ENCODE measurements at regions not wholly inside any gene's neighbourhood (a gene's known extent, or its start where the extent isn't known, plus 50 kb on each side); places are given as distances from the start of the nearest gene placed in this dataset.
"Not testable (repeated sequence)": the region's sequence is repeated elsewhere in the genome, so short reads cannot be mapped to it uniquely, and the experiment has no call there.

GRCh38 chr6:137552809-137553208 is 58.6 kb upstream of the OLIG3 start:
- Histone ChIP-seq H3K4me1 (ENCODE audit: low read depth) (no peaks in the 10 kb centered on the region), H3K36me3 (ENCODE audit: low read depth) (no peaks in the 10 kb centered on the region), H3K4me3 (no peak overlapping the region), H3K9me3 (no peaks in the 10 kb centered on the region)
- ATAC-seq (no peak), DNase-seq (no peak)
- no peak for TF ChIP-seq CTCF (IDR thresholded peaks at IDR 0.05)
- intact Hi-C loops (cut with DNase I, micrococcal nuclease) = no loop called here

GRCh38 chr6:137559521-137560183 is 65.5 kb upstream of the OLIG3 start:
- H3K4me1 ChIP-seq (ENCODE audit: low read depth); H3K36me3 ChIP-seq (ENCODE audit: low read depth); H3K9me3 ChIP-seq; H3K4me3 ChIP-seq; ATAC-seq; intact Hi-C loops (cut with DNase I, micrococcal nuclease): not testable (repeated sequence)
- DNase-seq = peak in 1 of 3 donors; percentile 4

DNA sequence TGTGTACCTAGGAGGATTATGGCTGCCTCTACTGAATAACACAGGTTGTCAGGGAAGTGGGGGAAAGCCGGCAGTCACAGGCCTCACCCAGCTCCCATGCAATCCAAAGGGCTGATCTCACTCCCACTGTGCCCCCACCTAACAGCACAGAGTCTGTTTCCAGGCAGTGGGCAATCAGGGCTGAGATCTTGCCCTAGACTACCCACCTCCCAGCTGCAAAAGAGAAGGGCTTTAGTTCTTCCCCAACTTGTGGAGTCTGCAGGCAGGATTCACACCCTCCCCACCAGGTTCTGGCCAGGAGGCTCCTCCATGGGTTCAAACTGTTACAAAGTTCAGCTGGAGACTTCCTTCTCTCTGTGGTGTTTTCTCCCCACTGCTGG is 66.0 kb upstream of the OLIG3 start:
- Histone ChIP-seq H3K4me1 (ENCODE audit: low read depth) (no peaks in the 10 kb centered on the region), H3K36me3 (ENCODE audit: low read depth) (no peaks in the 10 kb centered on the region), H3K9me3 (no peaks in the 10 kb centered on the region), H3K4me3 (no peak overlapping the region)
- intact Hi-C loops (cut with DNase I, micrococcal nuclease) = no loop called here
- ATAC-seq (no peak), DNase-seq (no peak)
- no peak for TF ChIP-seq CTCF (IDR thresholded peaks at IDR 0.05)

DNA sequence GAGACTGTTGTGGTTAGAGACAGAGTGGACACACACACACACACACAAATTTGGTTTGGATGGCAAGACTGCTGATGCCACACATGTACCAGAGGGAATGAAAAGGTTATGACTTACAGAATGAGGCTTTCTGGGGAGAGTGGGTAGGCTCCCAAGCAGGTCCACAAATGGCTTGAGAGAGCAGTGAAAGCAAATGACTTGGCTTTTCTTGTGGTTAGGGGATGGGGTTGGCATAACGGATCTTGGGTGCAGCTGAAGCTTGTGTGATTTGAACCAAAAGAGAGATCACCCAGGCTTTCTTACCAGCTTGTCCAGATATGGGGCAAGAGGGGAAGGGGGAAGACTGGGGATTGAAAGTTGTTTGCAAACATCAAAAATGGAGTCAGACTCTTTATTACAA is 73.9 kb upstream of the OLIG3 start:
- intact Hi-C loops (cut with DNase I, micrococcal nuclease) = no loop called here
- H3K9me3 ChIP-seq = no peaks in the 10 kb centered on the region
- H3K4me1 ChIP-seq (ENCODE audit: low read depth) = no peaks in the 10 kb centered on the region
- H3K36me3 ChIP-seq (ENCODE audit: low read depth) = no peaks in the 10 kb centered on the region
- no peak overlapping the region for H3K4me3 ChIP-seq
- ATAC-seq = no peak
- no peak for DNase-seq
- TF ChIP-seq CTCF (IDR thresholded peaks at IDR 0.05) = no peak

GRCh38 chr6:137570393-137570792 is 76.2 kb upstream of the OLIG3 start:
- no peak for TF ChIP-seq CTCF (IDR thresholded peaks at IDR 0.05)
- Histone ChIP-seq H3K36me3 (ENCODE audit: low read depth) (no peaks in the 10 kb centered on the region), H3K4me1 (ENCODE audit: low read depth) (no peaks in the 10 kb centered on the region), H3K4me3 (no peak overlapping the region), H3K9me3 (no peaks in the 10 kb centered on the region)
- ATAC-seq (no peak), DNase-seq (no peak)
- intact Hi-C loops (cut with DNase I, micrococcal nuclease) = no loop called here

DNA sequence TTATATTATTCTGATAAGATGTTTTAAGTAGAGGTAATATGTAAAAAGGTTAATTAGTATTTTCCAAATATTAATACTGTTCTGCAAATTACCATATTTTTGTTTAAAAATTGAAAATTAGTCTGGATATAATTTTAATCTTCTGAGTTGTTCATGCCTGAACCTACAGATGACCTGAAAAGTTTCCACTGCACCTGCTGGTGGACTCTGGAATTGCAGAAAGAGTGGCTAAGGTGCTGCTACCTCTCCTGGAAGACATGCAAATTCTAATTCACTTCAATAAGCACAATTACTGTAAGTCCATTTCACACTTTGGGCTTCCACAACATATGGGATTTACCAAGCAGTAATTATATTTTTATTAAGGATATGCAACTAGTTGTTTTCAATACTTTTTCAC is 77.7 kb upstream of the OLIG3 start:
- TF ChIP-seq CTCF (IDR thresholded peaks at IDR 0.05) = peak; percentile 51
- ATAC-seq (no peak), DNase-seq (peak in 2 of 3 donors; percentile 36 to 77)
- H3K4me1 ChIP-seq (ENCODE audit: low read depth) = no peaks in the 10 kb centered on the region
- no peaks in the 10 kb centered on the region for H3K9me3 ChIP-seq
- intact Hi-C loops (cut with DNase I, micrococcal nuclease) = no loop called here
- H3K36me3 ChIP-seq (ENCODE audit: low read depth) = no peaks in the 10 kb centered on the region
- H3K4me3 ChIP-seq = no peak overlapping the region
